HG02870 (cell line): ENCODE measurements at regions not wholly inside any gene's neighbourhood (a gene's known extent, or its start where the extent isn't known, plus 50 kb on each side); places are given as distances from the start of the nearest gene placed in this dataset.

Experiments
- ATAC-seq: cut with Tn5 transposase; IDR thresholded peaks from one replicate; pipeline ENCODE4 v1.9.1; 2021; ENCODE audit warnings: mild to moderate bottlenecking, moderate library complexity; ENCODE audit not compliant: unreplicated experiment

- no peak for ATAC-seq
Measured at GRCh38 chr10:36704124-36704523, 421.3 kb upstream of the ANKRD30A start.

DNA sequence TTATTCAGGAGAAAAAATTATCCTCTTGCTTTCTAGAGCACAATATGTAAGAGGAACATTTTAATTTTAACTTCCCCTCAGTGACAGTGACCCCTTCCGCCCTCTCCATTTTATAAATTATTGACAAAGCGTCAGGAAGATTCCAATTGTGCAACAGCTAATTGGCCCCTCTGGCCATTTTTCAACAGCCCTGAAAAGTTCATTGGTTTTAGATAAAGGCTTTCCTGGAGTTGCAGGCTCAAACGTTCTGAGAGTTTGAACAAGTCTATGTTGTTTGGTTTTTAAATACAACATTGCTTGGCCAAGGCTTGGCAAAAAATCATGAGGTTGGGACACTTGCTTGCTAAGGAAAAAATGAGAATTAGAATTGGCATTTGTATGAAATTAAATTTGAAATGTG, 422.2 kb upstream of the ANKRD30A start:
- ATAC-seq: no peak

- no peak for ATAC-seq
Measured at GRCh38 chr10:36700123-36700522, 425.3 kb upstream of the ANKRD30A start.

GRCh38 chr10:36692759-36693158, 432.6 kb upstream of the ANKRD30A start:
- ATAC-seq: no peak

- no peak for ATAC-seq
Measured at GRCh38 chr10:36688717-36689116, 436.7 kb upstream of the ANKRD30A start.

GRCh38 chr10:36683421-36683820, 442.0 kb upstream of the ANKRD30A start:
- no peak for ATAC-seq

DNA sequence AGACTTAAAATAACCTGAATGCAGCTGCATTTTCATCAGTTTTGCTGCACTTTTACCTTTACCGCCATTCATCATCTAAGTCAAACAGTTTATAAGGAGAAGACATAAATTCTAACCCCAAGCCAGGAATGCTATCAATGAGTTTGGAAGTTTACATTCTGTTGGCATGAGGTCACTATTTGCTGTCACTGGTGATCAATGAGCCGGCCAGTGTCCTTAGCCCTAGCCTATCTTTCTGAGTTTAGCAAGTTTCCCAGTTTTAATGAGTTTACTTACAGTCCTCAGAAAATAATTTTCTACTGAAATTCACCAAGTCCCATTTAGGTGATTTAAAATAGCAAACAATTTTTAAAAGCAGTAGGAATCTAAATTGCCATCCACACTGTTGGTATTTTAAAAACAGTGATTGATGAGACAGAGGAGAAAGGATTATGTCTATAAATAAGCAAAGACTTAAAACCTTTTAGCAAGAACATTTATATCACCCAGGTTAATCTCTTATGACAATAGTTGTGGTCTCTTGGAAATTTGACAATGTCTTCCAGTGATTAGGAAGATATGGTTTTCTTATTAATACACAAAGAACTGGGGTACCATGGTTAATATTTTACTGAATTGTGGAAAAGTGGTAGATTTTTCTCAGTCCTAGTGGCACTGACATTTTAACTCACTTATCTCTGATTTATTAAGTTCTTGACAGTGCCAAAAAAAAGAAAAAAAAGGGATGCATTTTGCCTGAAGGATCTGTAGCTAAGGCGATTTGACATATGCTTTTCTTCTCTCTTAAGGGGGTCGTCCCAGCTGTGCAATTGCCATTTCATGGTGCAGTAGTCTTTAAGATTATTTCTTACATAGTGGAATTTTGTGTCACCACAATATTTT, 443.4 kb upstream of the ANKRD30A start:
- ATAC-seq: no peak

- ATAC-seq: no peak
Measured at GRCh38 chr10:36679554-36679953, 445.8 kb upstream of the ANKRD30A start.

- ATAC-seq: no peak
Measured at GRCh38 chr10:36677431-36677768, 448.0 kb upstream of the ANKRD30A start.

DNA sequence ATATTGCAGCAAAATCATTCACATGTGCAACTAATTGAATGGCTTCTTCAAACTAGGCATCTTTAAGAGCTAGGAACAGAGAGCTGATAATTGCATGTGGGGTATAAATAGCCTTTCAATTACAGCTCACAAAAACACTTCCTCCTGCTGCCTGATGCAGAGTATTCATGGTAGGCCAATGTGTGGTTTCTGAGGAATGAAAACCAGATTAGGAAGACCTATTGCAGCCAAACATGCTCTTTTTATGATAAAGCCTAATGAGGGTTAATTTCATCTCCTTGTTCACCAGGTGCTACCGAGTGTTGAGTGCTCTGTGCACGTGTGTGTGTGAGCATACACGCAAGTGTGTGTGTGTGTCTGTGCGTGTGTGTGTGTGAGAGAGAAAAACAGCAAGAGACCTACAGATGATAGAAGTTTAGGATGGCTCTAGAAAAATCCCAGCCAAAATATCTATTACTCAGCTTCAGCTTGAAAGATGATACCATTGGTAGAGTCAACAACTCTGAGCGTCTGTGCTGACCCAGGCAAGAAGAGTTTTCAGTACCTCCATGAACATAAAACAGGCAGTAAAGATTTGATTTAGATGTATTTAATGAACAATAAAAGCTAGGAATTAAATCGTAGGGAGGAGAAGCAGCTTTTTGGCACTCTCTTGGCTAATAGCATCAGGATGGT, 448.5 kb upstream of the ANKRD30A start:
- no peak for ATAC-seq

DNA sequence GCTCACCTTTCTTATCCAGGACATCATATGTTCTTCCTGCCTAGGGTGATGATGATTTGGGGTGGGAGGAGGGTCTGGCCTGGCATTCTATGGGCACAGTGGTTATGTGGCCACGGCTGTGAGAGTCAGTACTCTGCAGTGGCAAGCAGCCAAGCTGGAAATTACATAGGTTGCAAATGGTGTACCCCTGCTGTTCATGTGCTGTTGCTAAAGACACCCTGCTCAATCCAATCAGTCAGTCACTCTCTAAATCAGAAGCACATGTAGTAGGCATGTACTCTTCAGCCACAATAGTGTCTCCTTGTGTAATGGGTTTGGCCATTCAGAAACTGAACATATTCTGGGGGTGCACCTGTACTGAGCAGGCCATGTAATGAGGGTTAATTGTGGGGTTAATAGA, 449.1 kb upstream of the ANKRD30A start:
- no peak for ATAC-seq

- no peak for ATAC-seq
Measured at GRCh38 chr10:36675458-36675880, 449.9 kb upstream of the ANKRD30A start.

- no peak for ATAC-seq
Measured at GRCh38 chr10:36671607-36672006, 453.8 kb upstream of the ANKRD30A start.

DNA sequence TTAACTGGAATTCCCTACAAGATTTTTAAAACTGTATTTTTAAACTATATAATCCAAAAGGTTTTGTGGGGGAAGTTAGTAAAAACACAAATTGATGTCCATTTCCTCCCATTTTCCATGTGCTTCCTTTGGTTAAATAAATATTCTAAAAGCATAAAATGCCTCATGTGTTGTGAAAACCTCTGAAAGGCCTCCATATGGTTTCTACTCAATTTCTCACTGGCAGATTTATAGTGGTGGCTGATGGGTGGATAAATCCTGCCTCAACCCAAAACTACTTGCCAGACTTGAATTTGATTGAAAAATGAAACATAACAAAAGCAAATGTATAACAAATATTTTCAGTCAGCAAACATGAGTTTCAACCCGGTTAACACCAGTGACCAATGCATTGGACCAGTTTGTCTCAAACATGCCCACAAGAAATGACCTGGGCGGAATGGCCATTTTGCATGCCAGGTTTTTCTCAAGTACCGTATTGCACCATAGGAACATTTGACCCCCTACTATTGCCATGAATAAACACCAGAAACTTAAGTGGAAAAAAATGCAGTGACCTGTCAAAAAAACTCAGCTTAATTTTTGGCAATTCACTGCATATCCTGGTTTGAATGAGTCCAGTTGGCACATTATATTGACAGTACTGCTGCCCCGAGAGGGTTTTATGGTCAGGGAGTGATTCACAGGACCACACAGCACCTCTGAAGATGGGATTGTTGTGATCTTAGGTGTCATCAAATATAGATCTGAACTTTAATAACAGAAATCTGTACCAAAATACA, 454.6 kb upstream of the ANKRD30A start:
- ATAC-seq: no peak

DNA sequence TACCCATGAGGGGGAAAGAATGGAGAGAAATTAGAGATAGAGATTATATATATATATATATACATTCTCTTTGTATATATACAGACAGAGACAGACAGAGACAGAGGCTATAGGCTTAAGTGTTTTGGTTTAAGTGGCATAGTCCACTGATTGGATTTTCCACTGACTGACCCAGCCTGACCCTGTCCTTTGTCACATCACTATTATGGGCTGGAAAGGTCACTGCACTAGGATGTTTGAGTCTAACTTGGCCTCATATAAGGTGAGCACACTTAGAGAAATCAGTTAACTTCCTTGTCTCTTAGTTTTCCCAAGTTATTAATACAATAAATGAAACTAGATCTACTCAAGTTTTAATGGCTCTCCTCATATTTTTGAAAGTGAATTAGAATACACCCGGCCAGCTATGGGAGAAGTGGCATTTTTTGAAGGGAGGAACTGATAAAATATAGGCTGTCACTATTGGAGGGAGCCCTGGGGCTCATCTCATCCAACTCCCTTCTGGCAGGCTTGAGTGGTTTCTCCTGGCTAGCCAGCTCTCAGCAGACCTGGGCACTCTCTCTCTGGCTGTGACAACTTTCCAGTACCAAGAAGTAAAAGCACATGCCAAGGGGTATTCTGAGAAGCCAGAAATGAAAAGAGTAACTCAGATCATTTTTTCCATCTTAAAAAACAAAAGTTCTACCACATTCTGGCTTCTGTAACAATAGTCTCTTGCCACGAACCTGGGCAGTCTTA, 455.6 kb upstream of the ANKRD30A start:
- no peak for ATAC-seq

DNA sequence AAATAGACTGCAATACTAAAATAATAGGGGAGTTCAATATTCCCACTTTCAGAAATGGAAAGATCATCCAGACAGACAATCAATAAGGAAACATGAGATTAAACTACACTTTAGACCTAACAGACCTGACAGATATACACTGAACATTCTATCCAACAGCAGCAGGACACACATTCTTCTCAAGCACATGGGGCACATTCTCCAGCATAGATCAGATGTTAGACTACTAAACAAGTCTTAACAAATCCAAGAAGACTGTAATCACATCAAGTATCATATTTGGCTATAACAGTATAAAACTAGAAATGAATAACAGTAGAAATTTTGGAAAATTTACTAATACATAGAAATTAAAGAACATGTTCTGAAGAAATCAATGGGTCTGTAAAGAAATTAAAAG, 458.9 kb upstream of the ANKRD30A start:
- no peak for ATAC-seq

DNA sequence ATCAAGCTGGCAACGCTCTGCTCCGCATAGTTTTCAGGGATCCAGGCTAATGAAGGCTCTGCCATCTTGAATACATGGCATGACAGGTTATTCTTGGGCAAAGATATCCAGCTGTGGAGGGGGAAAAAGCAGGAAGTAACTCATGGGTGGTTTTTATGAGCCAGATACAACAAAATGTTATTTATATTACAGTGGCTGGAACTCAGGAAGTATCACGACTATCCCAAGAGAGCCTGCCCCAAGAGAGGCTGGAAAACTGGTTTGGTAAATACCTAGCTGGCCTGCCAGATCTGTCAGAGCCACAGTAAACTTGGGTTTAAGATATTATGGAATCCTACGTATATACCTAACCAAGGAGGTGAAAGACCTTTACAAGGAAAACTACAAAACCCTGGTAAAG, 462.8 kb upstream of the ANKRD30A start:
- no peak for ATAC-seq

DNA sequence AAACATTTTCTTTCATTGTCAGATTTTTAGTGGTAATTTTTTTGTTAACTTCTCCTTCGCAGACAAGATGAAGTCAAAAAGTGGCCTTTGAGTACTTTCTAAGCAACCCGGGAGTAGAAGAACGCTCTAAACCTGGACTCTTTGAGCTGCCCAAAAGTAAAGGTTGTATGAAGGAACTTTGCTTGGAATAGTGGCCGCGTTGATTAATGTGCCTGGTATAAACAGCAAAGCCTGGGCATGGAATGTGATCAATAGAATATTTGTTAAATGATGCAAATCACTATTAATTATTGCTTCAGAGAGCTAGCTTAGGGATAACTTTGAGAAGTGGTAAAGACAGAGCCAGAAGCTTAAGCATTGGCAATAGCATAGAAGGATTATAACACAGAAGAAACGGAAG, 475.1 kb upstream of the ANKRD30A start:
- no peak for ATAC-seq

GRCh38 chr10:36647540-36647939, 477.9 kb upstream of the ANKRD30A start:
- no peak for ATAC-seq

GRCh38 chr10:36640626-36641025, 484.8 kb upstream of the ANKRD30A start:
- no peak for ATAC-seq
